ENCODE measurements at regions not wholly inside any gene's neighbourhood (a gene's known extent, or its start where the extent isn't known, plus 50 kb on each side); places are given as distances from the start of the nearest gene placed in this dataset.

- Histone ChIP-seq H3K27me3 (ENCODE audit: control insufficient read depth, insufficient read depth, low read length) (no peaks in the 10 kb centered on the region), H3K9ac (ENCODE audit: low read length) (no peak overlapping the region), H3K36me3 (ENCODE audit: control insufficient read depth, insufficient read depth, low read length) (no peaks in the 10 kb centered on the region), H3K27ac (ENCODE audit: low read depth, low read length) (no peak overlapping the region), H3K4me1 (ENCODE audit: control insufficient read depth, insufficient read depth, low read length) (peaks cover 8% of the 10 kb centered on the region; the same call in 1 of the 2 replicates), H3K4me3 (ENCODE audit: low read depth, low read length) (no peak overlapping the region), H3K9me3 (ENCODE audit: control insufficient read depth, insufficient read depth, low read depth, low read length) (no peaks in the 10 kb centered on the region)
Observed at GRCh38 chr7:41116817-41117216, 586.1 kb downstream of the INHBA start.

- H3K9me3 ChIP-seq (ENCODE audit: control insufficient read depth, insufficient read depth, low read depth, low read length): no peaks in the 10 kb centered on the region
Observed at GRCh38 chr7:41116337-41116736, 586.6 kb downstream of the INHBA start.

GRCh38 chr7:41114691-41115090, 588.2 kb downstream of the INHBA start:
- no peak overlapping the region for H3K27ac ChIP-seq (ENCODE audit: low read depth, low read length)
- H3K9me3 ChIP-seq (ENCODE audit: control insufficient read depth, insufficient read depth, low read depth, low read length): no peaks in the 10 kb centered on the region
- H3K9ac ChIP-seq (ENCODE audit: low read length): no peak overlapping the region
- peaks cover 8% of the 10 kb centered on the region; the same call in 1 of the 2 replicates for H3K4me1 ChIP-seq (ENCODE audit: control insufficient read depth, insufficient read depth, low read length)
- no peak overlapping the region for H3K4me3 ChIP-seq (ENCODE audit: low read depth, low read length)
- H3K27me3 ChIP-seq (ENCODE audit: control insufficient read depth, insufficient read depth, low read length): no peaks in the 10 kb centered on the region
- H3K36me3 ChIP-seq (ENCODE audit: control insufficient read depth, insufficient read depth, low read length): no peaks in the 10 kb centered on the region

More at GRCh38 chr7:41116337-41116736, 586.6 kb downstream of the INHBA start:
- Histone ChIP-seq H3K36me3 (ENCODE audit: control insufficient read depth, insufficient read depth, low read length) (no peaks in the 10 kb centered on the region), H3K4me3 (ENCODE audit: low read depth, low read length) (no peak overlapping the region), H3K27ac (ENCODE audit: low read depth, low read length) (no peak overlapping the region), H3K4me1 (ENCODE audit: control insufficient read depth, insufficient read depth, low read length) (peaks cover 8% of the 10 kb centered on the region; the same call in 1 of the 2 replicates), H3K9ac (ENCODE audit: low read length) (no peak overlapping the region), H3K27me3 (ENCODE audit: control insufficient read depth, insufficient read depth, low read length) (no peaks in the 10 kb centered on the region)

GRCh38 chr7:41114131-41114530, 588.8 kb downstream of the INHBA start:
- Histone ChIP-seq H3K4me1 (ENCODE audit: control insufficient read depth, insufficient read depth, low read length) (peaks cover 8% of the 10 kb centered on the region; the same call in 1 of the 2 replicates), H3K36me3 (ENCODE audit: control insufficient read depth, insufficient read depth, low read length) (no peaks in the 10 kb centered on the region), H3K9me3 (ENCODE audit: control insufficient read depth, insufficient read depth, low read depth, low read length) (no peaks in the 10 kb centered on the region), H3K9ac (ENCODE audit: low read length) (no peak overlapping the region), H3K27ac (ENCODE audit: low read depth, low read length) (no peak overlapping the region), H3K27me3 (ENCODE audit: control insufficient read depth, insufficient read depth, low read length) (no peaks in the 10 kb centered on the region), H3K4me3 (ENCODE audit: low read depth, low read length) (no peak overlapping the region)

- Histone ChIP-seq H3K4me3 (ENCODE audit: low read depth, low read length) (no peak overlapping the region), H3K4me1 (ENCODE audit: control insufficient read depth, insufficient read depth, low read length) (peaks cover 8% of the 10 kb centered on the region; the same call in 1 of the 2 replicates), H3K27ac (ENCODE audit: low read depth, low read length) (no peak overlapping the region), H3K27me3 (ENCODE audit: control insufficient read depth, insufficient read depth, low read length) (no peaks in the 10 kb centered on the region), H3K9ac (ENCODE audit: low read length) (no peak overlapping the region), H3K9me3 (ENCODE audit: control insufficient read depth, insufficient read depth, low read depth, low read length) (no peaks in the 10 kb centered on the region), H3K36me3 (ENCODE audit: control insufficient read depth, insufficient read depth, low read length) (no peaks in the 10 kb centered on the region)
Observed at GRCh38 chr7:41113719-41114118, 589.2 kb downstream of the INHBA start.

- Histone ChIP-seq H3K27ac (ENCODE audit: low read depth, low read length) (no peak overlapping the region), H3K36me3 (ENCODE audit: control insufficient read depth, insufficient read depth, low read length) (no peaks in the 10 kb centered on the region), H3K4me3 (ENCODE audit: low read depth, low read length) (no peak overlapping the region), H3K27me3 (ENCODE audit: control insufficient read depth, insufficient read depth, low read length) (no peaks in the 10 kb centered on the region), H3K4me1 (ENCODE audit: control insufficient read depth, insufficient read depth, low read length) (0 out of 2 replicates have a peak, but pooled peaks cover 4% of the 10 kb centered on the region), H3K9ac (ENCODE audit: low read length) (no peak overlapping the region), H3K9me3 (ENCODE audit: control insufficient read depth, insufficient read depth, low read depth, low read length) (no peaks in the 10 kb centered on the region)
Observed at GRCh38 chr7:41110186-41110585, 592.7 kb downstream of the INHBA start.

- Histone ChIP-seq H3K27me3 (ENCODE audit: control insufficient read depth, insufficient read depth, low read length) (no peaks in the 10 kb centered on the region), H3K27ac (ENCODE audit: low read depth, low read length) (no peak overlapping the region), H3K4me1 (ENCODE audit: control insufficient read depth, insufficient read depth, low read length) (0 out of 2 replicates have a peak, but pooled peaks cover 4% of the 10 kb centered on the region), H3K4me3 (ENCODE audit: low read depth, low read length) (no peak overlapping the region), H3K36me3 (ENCODE audit: control insufficient read depth, insufficient read depth, low read length) (no peaks in the 10 kb centered on the region), H3K9ac (ENCODE audit: low read length) (no peak overlapping the region), H3K9me3 (ENCODE audit: control insufficient read depth, insufficient read depth, low read depth, low read length) (no peaks in the 10 kb centered on the region)
Observed at GRCh38 chr7:41108821-41109220, 594.1 kb downstream of the INHBA start.

- Histone ChIP-seq H3K4me3 (ENCODE audit: low read depth, low read length) (no peak overlapping the region), H3K27me3 (ENCODE audit: control insufficient read depth, insufficient read depth, low read length) (no peaks in the 10 kb centered on the region), H3K4me1 (ENCODE audit: control insufficient read depth, insufficient read depth, low read length) (no peaks in the 10 kb centered on the region), H3K9ac (ENCODE audit: low read length) (no peak overlapping the region), H3K9me3 (ENCODE audit: control insufficient read depth, insufficient read depth, low read depth, low read length) (no peaks in the 10 kb centered on the region), H3K27ac (ENCODE audit: low read depth, low read length) (no peak overlapping the region), H3K36me3 (ENCODE audit: control insufficient read depth, insufficient read depth, low read length) (no peaks in the 10 kb centered on the region)
Observed at GRCh38 chr7:41107938-41108448, 594.9 kb downstream of the INHBA start.

- no peaks in the 10 kb centered on the region for H3K4me1 ChIP-seq (ENCODE audit: control insufficient read depth, insufficient read depth, low read length)
- H3K4me3 ChIP-seq (ENCODE audit: low read depth, low read length): no peak overlapping the region
- no peaks in the 10 kb centered on the region for H3K9me3 ChIP-seq (ENCODE audit: control insufficient read depth, insufficient read depth, low read depth, low read length)
- no peaks in the 10 kb centered on the region for H3K27me3 ChIP-seq (ENCODE audit: control insufficient read depth, insufficient read depth, low read length)
- no peak overlapping the region for H3K27ac ChIP-seq (ENCODE audit: low read depth, low read length)
- H3K36me3 ChIP-seq (ENCODE audit: control insufficient read depth, insufficient read depth, low read length): no peaks in the 10 kb centered on the region
- no peak overlapping the region for H3K9ac ChIP-seq (ENCODE audit: low read length)
Observed at GRCh38 chr7:41107330-41107937, 595.5 kb downstream of the INHBA start.

- Histone ChIP-seq H3K27me3 (ENCODE audit: control insufficient read depth, insufficient read depth, low read length) (no peaks in the 10 kb centered on the region), H3K4me3 (ENCODE audit: low read depth, low read length) (no peak overlapping the region), H3K9me3 (ENCODE audit: control insufficient read depth, insufficient read depth, low read depth, low read length) (no peaks in the 10 kb centered on the region), H3K36me3 (ENCODE audit: control insufficient read depth, insufficient read depth, low read length) (no peaks in the 10 kb centered on the region), H3K27ac (ENCODE audit: low read depth, low read length) (no peak overlapping the region), H3K9ac (ENCODE audit: low read length) (no peak overlapping the region), H3K4me1 (ENCODE audit: control insufficient read depth, insufficient read depth, low read length) (no peaks in the 10 kb centered on the region)
Observed at GRCh38 chr7:41104631-41105030, 598.3 kb downstream of the INHBA start.

- Histone ChIP-seq H3K27ac (ENCODE audit: low read depth, low read length) (no peak overlapping the region), H3K9ac (ENCODE audit: low read length) (no peak overlapping the region), H3K9me3 (ENCODE audit: control insufficient read depth, insufficient read depth, low read depth, low read length) (no peaks in the 10 kb centered on the region), H3K36me3 (ENCODE audit: control insufficient read depth, insufficient read depth, low read length) (no peaks in the 10 kb centered on the region), H3K27me3 (ENCODE audit: control insufficient read depth, insufficient read depth, low read length) (no peaks in the 10 kb centered on the region), H3K4me3 (ENCODE audit: low read depth, low read length) (no peak overlapping the region), H3K4me1 (ENCODE audit: control insufficient read depth, insufficient read depth, low read length) (no peaks in the 10 kb centered on the region)
Observed at GRCh38 chr7:41103331-41103730, 599.6 kb downstream of the INHBA start.
